ENCODE measurements at regions not wholly inside any gene's neighbourhood (a gene's known extent, or its start where the extent isn't known, plus 50 kb on each side); places are given as distances from the start of the nearest gene placed in this dataset.

DNA sequence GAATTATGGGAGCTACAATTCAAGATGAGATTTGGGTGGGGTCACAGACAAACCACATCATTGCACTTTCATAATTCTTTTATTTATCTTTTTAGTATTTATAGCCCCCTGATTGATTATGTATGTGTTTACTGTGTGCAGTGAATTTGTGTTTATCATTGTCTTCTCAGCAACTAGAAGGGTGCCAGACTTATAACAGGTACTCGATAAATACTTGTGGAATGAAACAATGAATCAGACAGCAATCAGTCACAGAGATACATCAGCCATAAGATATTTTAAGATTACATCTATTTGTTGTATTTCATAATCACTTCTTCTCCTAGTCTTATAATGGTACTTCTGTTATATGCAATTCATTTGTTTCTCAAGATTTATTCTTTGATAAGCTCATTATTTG is 273.2 kb downstream of the PTPRC start:
- no peaks in the 10 kb centered on the region for H3K9me3 Mint-ChIP-seq (ENCODE audit: unreplicated experiment)
- peaks cover 7% of the 10 kb centered on the region for H3K4me1 Mint-ChIP-seq (ENCODE audit: low read depth, unreplicated experiment)
- CTCF ChIA-PET, result no interaction called here
- no peak overlapping the region for H3K27ac Mint-ChIP-seq (ENCODE audit: unreplicated experiment)
- TF ChIP-seq, protein P1, sequence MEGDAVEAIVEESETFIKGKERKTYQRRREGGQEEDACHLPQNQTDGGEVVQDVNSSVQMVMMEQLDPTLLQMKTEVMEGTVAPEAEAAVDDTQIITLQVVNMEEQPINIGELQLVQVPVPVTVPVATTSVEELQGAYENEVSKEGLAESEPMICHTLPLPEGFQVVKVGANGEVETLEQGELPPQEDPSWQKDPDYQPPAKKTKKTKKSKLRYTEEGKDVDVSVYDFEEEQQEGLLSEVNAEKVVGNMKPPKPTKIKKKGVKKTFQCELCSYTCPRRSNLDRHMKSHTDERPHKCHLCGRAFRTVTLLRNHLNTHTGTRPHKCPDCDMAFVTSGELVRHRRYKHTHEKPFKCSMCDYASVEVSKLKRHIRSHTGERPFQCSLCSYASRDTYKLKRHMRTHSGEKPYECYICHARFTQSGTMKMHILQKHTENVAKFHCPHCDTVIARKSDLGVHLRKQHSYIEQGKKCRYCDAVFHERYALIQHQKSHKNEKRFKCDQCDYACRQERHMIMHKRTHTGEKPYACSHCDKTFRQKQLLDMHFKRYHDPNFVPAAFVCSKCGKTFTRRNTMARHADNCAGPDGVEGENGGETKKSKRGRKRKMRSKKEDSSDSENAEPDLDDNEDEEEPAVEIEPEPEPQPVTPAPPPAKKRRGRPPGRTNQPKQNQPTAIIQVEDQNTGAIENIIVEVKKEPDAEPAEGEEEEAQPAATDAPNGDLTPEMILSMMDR (IDR thresholded peaks at IDR 0.05; ENCODE audit: insufficient read depth in 1 of 2, low read depth in 1 of 2, low read length in 1 of 2, severe bottlenecking in 1 of 2, unreplicated experiment in 1 of 2), result no peak
- Histone ChIP-seq H3K36me3 (ENCODE audit: control insufficient read depth, insufficient read depth, low read length) (no peaks in the 10 kb centered on the region), H3K9me3 (no peaks in the 10 kb centered on the region), H3K4me1 (peaks cover 3% of the 10 kb centered on the region; the same call in 1 of the 2 replicates), H3K4me3 (ENCODE audit: low read depth, low read length) (no peak overlapping the region), H3K27me3 (replicated peaks; ENCODE audit: control insufficient read depth, insufficient read depth, low read length) (no peaks in the 10 kb centered on the region)
- H3K36me3 Mint-ChIP-seq (ENCODE audit: insufficient read depth, unreplicated experiment), result no peaks in the 10 kb centered on the region
- intact Hi-C loops (cut with micrococcal nuclease; ENCODE audit: unreplicated experiment), result no loop called here
- H3K27me3 Mint-ChIP-seq (ENCODE audit: insufficient read depth, unreplicated experiment), result no peaks in the 10 kb centered on the region
- POLR2A ChIA-PET, result no interaction called here
- DNase-seq, result no peak
- no peak overlapping the region for H3K4me3 Mint-ChIP-seq (ENCODE audit: unreplicated experiment)
- BruUV-seq (replicated peaks), result no TSS peak

- ChIA-PET POLR2A (no interaction called here), CTCF (no interaction called here)
- H3K36me3 ChIP-seq (ENCODE audit: control insufficient read depth, insufficient read depth, low read length), result no peaks in the 10 kb centered on the region
- H3K4me3 ChIP-seq (ENCODE audit: low read depth, low read length), result no peak overlapping the region
- BruUV-seq (replicated peaks), result no TSS peak
- H3K27me3 Mint-ChIP-seq (ENCODE audit: insufficient read depth, unreplicated experiment), result no peaks in the 10 kb centered on the region
- no peak overlapping the region for H3K27ac Mint-ChIP-seq (ENCODE audit: unreplicated experiment)
- peaks cover 7% of the 10 kb centered on the region for H3K4me1 Mint-ChIP-seq (ENCODE audit: low read depth, unreplicated experiment)
- H3K36me3 Mint-ChIP-seq (ENCODE audit: insufficient read depth, unreplicated experiment), result no peaks in the 10 kb centered on the region
- no peaks in the 10 kb centered on the region for H3K9me3 Mint-ChIP-seq (ENCODE audit: unreplicated experiment)
- TF ChIP-seq, protein P1 (IDR thresholded peaks at IDR 0.05; ENCODE audit: insufficient read depth in 1 of 2, low read depth in 1 of 2, low read length in 1 of 2, severe bottlenecking in 1 of 2, unreplicated experiment in 1 of 2), result no peak
- no peaks in the 10 kb centered on the region for H3K27me3 ChIP-seq (replicated peaks; ENCODE audit: control insufficient read depth, insufficient read depth, low read length)
- no peak overlapping the region for H3K4me3 Mint-ChIP-seq (ENCODE audit: unreplicated experiment)
- H3K4me1 ChIP-seq, result peaks cover 3% of the 10 kb centered on the region; the same call in 1 of the 2 replicates
- intact Hi-C loops (cut with micrococcal nuclease; ENCODE audit: unreplicated experiment), result no loop called here
- no peak for DNase-seq
- no peaks in the 10 kb centered on the region for H3K9me3 ChIP-seq
These were observed 274.8 kb downstream of the PTPRC start for GRCh38 chr1:198913667-198914066.

GRCh38 chr1:198915327-198916231 is 276.7 kb downstream of the PTPRC start:
- TF ChIP-seq, protein P1 (IDR thresholded peaks at IDR 0.05; ENCODE audit: insufficient read depth in 1 of 2, low read depth in 1 of 2, low read length in 1 of 2, severe bottlenecking in 1 of 2, unreplicated experiment in 1 of 2), result no peak
- Mint-ChIP-seq H3K36me3 (ENCODE audit: insufficient read depth, unreplicated experiment) (no peaks in the 10 kb centered on the region), H3K4me1 (ENCODE audit: low read depth, unreplicated experiment) (peaks cover 7% of the 10 kb centered on the region), H3K27me3 (ENCODE audit: insufficient read depth, unreplicated experiment) (no peaks in the 10 kb centered on the region), H3K4me3 (ENCODE audit: unreplicated experiment) (no peak overlapping the region), H3K27ac (ENCODE audit: unreplicated experiment) (no peak overlapping the region), H3K9me3 (ENCODE audit: unreplicated experiment) (no peaks in the 10 kb centered on the region)
- H3K9me3 ChIP-seq, result no peaks in the 10 kb centered on the region
- no peak overlapping the region for H3K4me3 ChIP-seq (ENCODE audit: low read depth, low read length)
- H3K36me3 ChIP-seq (ENCODE audit: control insufficient read depth, insufficient read depth, low read length), result no peaks in the 10 kb centered on the region
- DNase-seq, result no peak
- ChIA-PET POLR2A (no interaction called here), CTCF (no interaction called here)
- H3K4me1 ChIP-seq, result peaks cover 3% of the 10 kb centered on the region; the same call in 1 of the 2 replicates
- H3K27me3 ChIP-seq (replicated peaks; ENCODE audit: control insufficient read depth, insufficient read depth, low read length), result no peaks in the 10 kb centered on the region
- intact Hi-C loops (cut with micrococcal nuclease; ENCODE audit: unreplicated experiment), result no loop called here
- no TSS peak for BruUV-seq (replicated peaks)

Measured in Caco-2 (cell line).